ENCODE measurements at regions not wholly inside any gene's neighbourhood (a gene's known extent, or its start where the extent isn't known, plus 50 kb on each side); places are given as distances from the start of the nearest gene placed in this dataset.

- Mint-ChIP-seq H3K4me3 (no peak overlapping the region), H3K9me3 (no peaks in the 10 kb centered on the region), H3K27ac (no peak overlapping the region), H3K4me1 (no peaks in the 10 kb centered on the region), H3K27me3 (ENCODE audit: insufficient read depth, low read depth, poor library complexity) (no peaks in the 10 kb centered on the region), H3K36me3 (ENCODE audit: low read depth) (no peaks in the 10 kb centered on the region)
- no peaks in the 10 kb centered on the region for H3K27me3 ChIP-seq (ENCODE audit: insufficient read depth)
- H3K27ac ChIP-seq (ENCODE audit: low read depth): no peak overlapping the region
- DNase-seq (ENCODE audit: low spot score) (no peak), ATAC-seq (no peak)
- H2AFZ ChIP-seq: peak overlapping the region; percentile 33; the same call in 1 of the 2 replicates
- H3K79me2 ChIP-seq (replicated peaks; ENCODE audit: insufficient read depth): no peaks in the 10 kb centered on the region
- H3K4me3 ChIP-seq: no peak overlapping the region
- H3K4me1 ChIP-seq (ENCODE audit: insufficient read depth): no peaks in the 10 kb centered on the region
- H3K4me2 ChIP-seq: no peak overlapping the region
- no peaks in the 10 kb centered on the region for H3K9me2 ChIP-seq (ENCODE audit: insufficient read depth)
- no peaks in the 10 kb centered on the region for H4K20me1 ChIP-seq (replicated peaks; ENCODE audit: insufficient read depth)
- no peaks in the 10 kb centered on the region for H3K36me3 ChIP-seq (ENCODE audit: insufficient read depth)
- no peak for TF ChIP-seq POLR2AphosphoS5 (IDR thresholded peaks at IDR 0.05; ENCODE audit: low read depth)
- no peak for TF ChIP-seq JUNB (IDR thresholded peaks at IDR 0.05; ENCODE audit: unreplicated experiment)
- no peak for TF ChIP-seq EZH2phosphoT487 (IDR thresholded peaks at IDR 0.05; ENCODE audit: unreplicated experiment)
- TF ChIP-seq CTCF (conservative IDR thresholded peaks at IDR 0.05; ENCODE audit: low read depth in 2 of 2): no peak
- TF ChIP-seq STAT1 (IDR thresholded peaks at IDR 0.05; ENCODE audit: unreplicated experiment): no peak
- H3F3A ChIP-seq (replicated peaks; ENCODE audit: low read depth): no peaks in the 10 kb centered on the region
Observed at GRCh38 chr2:155382776-155383175, 684.3 kb downstream of the KCNJ3 start.

- Histone ChIP-seq H3K36me3 (ENCODE audit: insufficient read depth) (no peaks in the 10 kb centered on the region), H3K27ac (ENCODE audit: low read depth) (no peak overlapping the region), H3K4me3 (no peak overlapping the region), H3K4me2 (no peak overlapping the region), H3K4me1 (ENCODE audit: insufficient read depth) (no peaks in the 10 kb centered on the region), H2AFZ (no peak overlapping the region), H3F3A (replicated peaks; ENCODE audit: low read depth) (no peaks in the 10 kb centered on the region), H4K20me1 (replicated peaks; ENCODE audit: insufficient read depth) (no peaks in the 10 kb centered on the region), H3K9me2 (ENCODE audit: insufficient read depth) (no peaks in the 10 kb centered on the region), H3K79me2 (replicated peaks; ENCODE audit: insufficient read depth) (no peaks in the 10 kb centered on the region), H3K27me3 (ENCODE audit: insufficient read depth) (no peaks in the 10 kb centered on the region)
- no peak for ATAC-seq
- Mint-ChIP-seq H3K36me3 (ENCODE audit: low read depth) (no peaks in the 10 kb centered on the region), H3K9me3 (no peaks in the 10 kb centered on the region), H3K27me3 (ENCODE audit: insufficient read depth, low read depth, poor library complexity) (no peaks in the 10 kb centered on the region), H3K4me1 (no peaks in the 10 kb centered on the region), H3K27ac (no peak overlapping the region), H3K4me3 (no peak overlapping the region)
- DNase-seq (ENCODE audit: low spot score): no peak
- TF ChIP-seq ETS1 (IDR thresholded peaks at IDR 0.05) (no peak), ZNF114 (CRISPR knock-in tag; IDR thresholded peaks at IDR 0.05) (no peak), CREB1 (CRISPR knock-in tag; IDR thresholded peaks at IDR 0.05; ENCODE audit: low read depth) (no peak), NANOG (IDR thresholded peaks at IDR 0.05; ENCODE audit: borderline replicate concordance) (no peak), CTCF (conservative IDR thresholded peaks at IDR 0.05; ENCODE audit: low read depth in 2 of 2) (no peak), ZNF462 (CRISPR knock-in tag; IDR thresholded peaks at IDR 0.05) (no peak), STAT1 (IDR thresholded peaks at IDR 0.05; ENCODE audit: unreplicated experiment) (no peak), EZH2 (IDR thresholded peaks at IDR 0.05; ENCODE audit: low read depth, unreplicated experiment) (no peak), POLR2AphosphoS5 (IDR thresholded peaks at IDR 0.05; ENCODE audit: low read depth) (no peak), EZH2phosphoT487 (IDR thresholded peaks at IDR 0.05; ENCODE audit: unreplicated experiment) (no peak)
Observed at GRCh38 chr2:155381436-155381835, 682.9 kb downstream of the KCNJ3 start.

Measured in GM23338 (cell line).